Thyroid gland (tissue), 4 donors: ENCODE measurements at regions not wholly inside any gene's neighbourhood (a gene's known extent, or its start where the extent isn't known, plus 50 kb on each side); places are given as distances from the start of the nearest gene placed in this dataset.

Experiments
- DNase-seq, 2 donors: peaks; one replicate each; pipeline ENCODE4 v3.0.0-alpha.2; 2019
- H3K27ac ChIP-seq, 3 donors: fragments of 200-600 bp; sonication (generic); 1 replicate in 2 of 3; 2 replicates in 1 of 3; pipeline ENCODE4 v1.5.1; 2016 to 2019; ENCODE audit warnings: mild to moderate bottlenecking in 1 of 3, moderate library complexity in 1 of 3
- H3K27me3 ChIP-seq: fragments of 200-600 bp; sonication (generic); one replicate; pipeline ENCODE4 v1.5.1; 2019
- H3K36me3 ChIP-seq, 2 donors: fragments of 200-600 bp; sonication (generic); one replicate each; pipeline ENCODE4 v1.5.1; 2016 to 2019
- H3K4me1 ChIP-seq, 2 donors: fragments of 200-600 bp; sonication (generic); one replicate each; pipeline ENCODE4 v1.5.1; 2017 to 2019
- H3K4me3 ChIP-seq, 3 donors: fragments of 200-600 bp; sonication (generic); replicated peaks in 1 of 3; 1 replicate in 2 of 3; 2 replicates in 1 of 3; pipeline ENCODE4 v1.5.1; 2016; ENCODE audit warnings: mild to moderate bottlenecking in 1 of 3
- H3K9me3 ChIP-seq: fragments of 200-600 bp; sonication (generic); one replicate; pipeline ENCODE4 v1.5.1; 2017
- CTCF ChIP-seq, 6 experiments: fragments of 200-600 bp in 3 of 6; fragments of 450-650 bp in 3 of 6; sonication (generic) in 3 of 6; IDR thresholded peaks; one replicate each; pipeline ENCODE4 v1.5.1; 2016 to 2019; ENCODE audit warnings: antibody characterized with exemption in 6 of 6, mild to moderate bottlenecking in 2 of 6, inconsistent platforms in 1 of 6, moderate library complexity in 1 of 6
- POLR2A ChIP-seq, 2 donors: fragments of 450-650 bp; IDR thresholded peaks; one replicate each; pipeline ENCODE4 v1.6.1; 2017; ENCODE audit warnings: antibody characterized with exemption in 2 of 2, mild to moderate bottlenecking in 2 of 2, moderate library complexity in 1 of 2
- WGBS, 2 donors: methylation state at CpG; one replicate each; pipeline ENCODE4 v1.1.5; 2017; 5-methylcytosine and 5-hydroxymethylcytosine counted together
- intact Hi-C: fragments of 100-400 bp; cut with DNase I; formaldehyde crosslinking; loops from one replicate; pipeline ENCODE4 v1.15.1; 2023

- H3K9me3 ChIP-seq = no peaks in the 10 kb centered on the region
- H3K27me3 ChIP-seq = no peaks in the 10 kb centered on the region
- no peak for DNase-seq
- WGBS, 2 donors = 91 to 92% methylated on average over 2 of the region's 2 CpGs
- intact Hi-C loops = no loop called here
- H3K4me1 ChIP-seq = no peaks in the 10 kb centered on the region
- TF ChIP-seq CTCF (IDR thresholded peaks at IDR 0.05) (no peak), POLR2A (IDR thresholded peaks at IDR 0.05) (no peak)
- no peaks in the 10 kb centered on the region for H3K36me3 ChIP-seq
- H3K4me3 ChIP-seq = no peak overlapping the region
- no peak overlapping the region for H3K27ac ChIP-seq
Observed at GRCh38 chr3:115248274-115248673, 101.2 kb upstream of the ZBTB20 start.

- TF ChIP-seq POLR2A (IDR thresholded peaks at IDR 0.05) (no peak), CTCF (IDR thresholded peaks at IDR 0.05) (no peak)
- H3K27ac ChIP-seq = no peak overlapping the region
- intact Hi-C loops = no loop called here
- no peaks in the 10 kb centered on the region for H3K9me3 ChIP-seq
- no peak for DNase-seq
- H3K4me3 ChIP-seq = no peak overlapping the region
- no peaks in the 10 kb centered on the region for H3K4me1 ChIP-seq
- H3K36me3 ChIP-seq = no peaks in the 10 kb centered on the region
- no peaks in the 10 kb centered on the region for H3K27me3 ChIP-seq
Observed at GRCh38 chr3:115251509-115251908, 104.4 kb upstream of the ZBTB20 start.

- no peaks in the 10 kb centered on the region for H3K4me1 ChIP-seq
- H3K4me3 ChIP-seq = no peak overlapping the region
- intact Hi-C loops = no loop called here
- no peak for DNase-seq
- no peak for TF ChIP-seq POLR2A (IDR thresholded peaks at IDR 0.05)
- no peak for TF ChIP-seq CTCF (IDR thresholded peaks at IDR 0.05)
- no peaks in the 10 kb centered on the region for H3K36me3 ChIP-seq
- no peak overlapping the region for H3K27ac ChIP-seq
- no peaks in the 10 kb centered on the region for H3K9me3 ChIP-seq
- no peaks in the 10 kb centered on the region for H3K27me3 ChIP-seq
Observed at GRCh38 chr3:115252679-115253078, 105.6 kb upstream of the ZBTB20 start.

GRCh38 chr3:115254492-115255196, 107.6 kb upstream of the ZBTB20 start:
- Histone ChIP-seq H3K36me3 (no peaks in the 10 kb centered on the region), H3K9me3 (no peaks in the 10 kb centered on the region), H3K4me1 (no peaks in the 10 kb centered on the region), H3K27me3 (no peaks in the 10 kb centered on the region), H3K4me3 (no peak overlapping the region), H3K27ac (no peak overlapping the region)
- DNase-seq = no peak
- intact Hi-C loops = no loop called here
- 77 to 87% methylated on average over 22 of the region's 23 CpGs for WGBS, 2 donors
- TF ChIP-seq CTCF (IDR thresholded peaks at IDR 0.05) (no peak), POLR2A (IDR thresholded peaks at IDR 0.05) (no peak)

- intact Hi-C loops = no loop called here
- no peak for TF ChIP-seq POLR2A (IDR thresholded peaks at IDR 0.05)
- no peak for TF ChIP-seq CTCF (IDR thresholded peaks at IDR 0.05)
- WGBS, 2 donors = 94 to 95% methylated on average over 6 to 7 of the region's 10 CpGs
- Histone ChIP-seq H3K9me3 (no peaks in the 10 kb centered on the region), H3K27ac (no peak overlapping the region), H3K27me3 (no peaks in the 10 kb centered on the region), H3K4me1 (no peaks in the 10 kb centered on the region), H3K36me3 (no peaks in the 10 kb centered on the region), H3K4me3 (no peak overlapping the region)
- DNase-seq = no peak
Observed at GRCh38 chr3:115255197-115255585, 108.1 kb upstream of the ZBTB20 start.
